Spleen (tissue), 7 donors: ENCODE measurements at regions not wholly inside any gene's neighbourhood (a gene's known extent, or its start where the extent isn't known, plus 50 kb on each side); places are given as distances from the start of the nearest gene placed in this dataset.

Experiments
- CTCF ChIP-seq, 11 experiments: fragments of 200-600 bp in 7 of 11; fragments of 450-650 bp in 4 of 11; sonication (generic) in 4 of 11; IDR thresholded peaks in 8 of 11; conservative IDR thresholded peaks in 3 of 11; 1 replicate in 7 of 11; 2 replicates in 4 of 11; pipeline versions ENCODE4 v1.4.0 to v1.8.0; 2016 to 2021; ENCODE audit warnings: antibody characterized with exemption in 11 of 11, inconsistent platforms in 4 of 11, mild to moderate bottlenecking in 1 of 11
- POLR2AphosphoS5 ChIP-seq, 3 donors: sonication (generic); formaldehyde crosslinking; IDR thresholded peaks; one replicate each; pipeline ENCODE4 v1.5.1; 2017; ENCODE audit warnings: antibody characterized with exemption in 3 of 3
- donor health status: DM: no; HTN: no; CAD: no; lungs with moderate emphysema.
- donor health status: DM: no; HTN: no; CAD: no.
- donor health status: DM: no; HTN: no; CAD: no.

DNA sequence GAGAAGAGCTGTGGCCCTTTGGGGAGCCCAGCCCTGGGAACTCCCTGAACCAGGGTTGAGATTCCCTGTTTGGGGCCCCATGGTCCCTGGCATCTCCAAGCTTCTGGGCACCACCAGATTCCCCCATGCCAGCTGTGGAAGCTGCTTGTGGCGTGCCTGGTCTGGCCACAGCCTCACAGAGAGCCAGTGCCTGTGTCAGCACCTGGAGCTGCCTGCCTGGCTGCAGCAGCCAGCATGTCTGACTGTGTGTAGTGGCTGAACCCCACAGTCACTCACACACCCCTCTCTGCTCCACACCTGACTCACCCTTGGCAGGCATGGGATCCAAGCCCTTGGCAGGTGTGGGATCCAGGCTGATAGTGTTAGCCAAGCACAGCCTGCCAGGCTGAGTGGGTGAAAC, 97.2 kb upstream of the GALNTL6 start:
- TF ChIP-seq POLR2AphosphoS5 (IDR thresholded peaks at IDR 0.05) (no peak), CTCF (IDR thresholded peaks at IDR 0.05 in 8 of 11, conservative IDR thresholded peaks at IDR 0.05 in 3 of 11) (no peak)
